SU-DHL-6 (cell line): ENCODE measurements at regions not wholly inside any gene's neighbourhood (a gene's known extent, or its start where the extent isn't known, plus 50 kb on each side); places are given as distances from the start of the nearest gene placed in this dataset.

Experiments
- H2AFZ ChIP-seq: fragments of 200-600 bp; sonication (generic); 2 replicates; pipeline ENCODE4 v1.6.1; 2014; ENCODE audit warnings: low read depth, mild to moderate bottlenecking, moderate library complexity, mixed read lengths, antibody characterized with exemption, low read length; ENCODE audit not compliant: severe bottlenecking
- H3F3A ChIP-seq: fragments of 200-600 bp; shearing (Covaris generic); 2 replicates; pipeline ENCODE4 v1.6.0; 2016; ENCODE audit warnings: antibody characterized with exemption, mild to moderate bottlenecking; ENCODE audit not compliant: insufficient read depth
- H3K27ac ChIP-seq: fragments of 200-600 bp; sonication (generic); 2 replicates; pipeline ENCODE4 v1.5.1; 2016; ENCODE audit warnings: low read depth, mild to moderate bottlenecking, low read length, moderate library complexity, mixed read lengths
- H3K27me3 ChIP-seq: fragments of 200-600 bp; sonication (generic), shearing (Covaris generic); 2 replicates; pipeline ENCODE4 v1.6.0; 2014; ENCODE audit warnings: mild to moderate bottlenecking, low read length
- H3K36me3 ChIP-seq: fragments of 200-600 bp; sonication (generic); 2 replicates; pipeline ENCODE4 v1.6.1; 2014; ENCODE audit warnings: mild to moderate bottlenecking, low read length, mixed read lengths
- H3K4me2 ChIP-seq: fragments of 300-600, 200-600 bp; shearing (Covaris generic), sonication (generic); 2 replicates; pipeline ENCODE4 v1.6.0; 2014; ENCODE audit warnings: low read length, low read depth, mild to moderate bottlenecking; ENCODE audit not compliant: poor library complexity, severe bottlenecking
- H3K4me3 ChIP-seq: fragments of 200-600 bp; sonication (generic); 2 replicates; pipeline ENCODE4 v1.5.1; 2014; ENCODE audit warnings: antibody characterized with exemption, low read length, mild to moderate bottlenecking, mixed read lengths; ENCODE audit not compliant: insufficient read depth, poor library complexity, severe bottlenecking
- H3K79me2 ChIP-seq: fragments of 200-600 bp; sonication (generic); 2 replicates; pipeline ENCODE4 v1.6.1; 2014; ENCODE audit warnings: mild to moderate bottlenecking, low read length, moderate library complexity; ENCODE audit not compliant: insufficient read depth
- H3K9ac ChIP-seq: fragments of 200-600 bp; sonication (generic); 2 replicates; pipeline ENCODE4 v1.7.0; 2014; ENCODE audit warnings: mild to moderate bottlenecking, low read length
- H3K9me2 ChIP-seq: fragments of 200-600 bp; sonication (generic); replicated peaks from 2 replicates; pipeline ENCODE4 v1.6.1; 2014; ENCODE audit warnings: low read length; ENCODE audit not compliant: insufficient read depth
- H3K9me3 ChIP-seq: fragments of 200-600 bp; sonication (generic); 2 replicates; pipeline ENCODE4 v1.6.1; 2014; ENCODE audit warnings: low read length, mixed read lengths; ENCODE audit not compliant: insufficient read depth
- H4K20me1 ChIP-seq: fragments of 200-600 bp; sonication (generic); 2 replicates; pipeline ENCODE4 v1.6.1; 2014; ENCODE audit warnings: low read depth, mild to moderate bottlenecking, antibody characterized with exemption, low read length, moderate library complexity, mixed read lengths
- EZH2phosphoT487 ChIP-seq: fragments of 200-600 bp; sonication (generic), shearing (Covaris generic); conservative IDR thresholded peaks from 2 replicates; pipeline ENCODE4 v1.6.1; 2018; ENCODE audit warnings: mild to moderate bottlenecking, antibody characterized with exemption, low read length, moderate library complexity, mixed read lengths
- TF ChIP-seq, protein P1 (sequence below): fragments of 200-600 bp; sonication (generic); IDR thresholded peaks from one replicate; pipeline ENCODE4 v1.5.1; 2017; ENCODE audit warnings: antibody characterized with exemption, mild to moderate bottlenecking, low read length, moderate library complexity; ENCODE audit not compliant: insufficient read depth, poor library complexity, severe bottlenecking

DNA sequence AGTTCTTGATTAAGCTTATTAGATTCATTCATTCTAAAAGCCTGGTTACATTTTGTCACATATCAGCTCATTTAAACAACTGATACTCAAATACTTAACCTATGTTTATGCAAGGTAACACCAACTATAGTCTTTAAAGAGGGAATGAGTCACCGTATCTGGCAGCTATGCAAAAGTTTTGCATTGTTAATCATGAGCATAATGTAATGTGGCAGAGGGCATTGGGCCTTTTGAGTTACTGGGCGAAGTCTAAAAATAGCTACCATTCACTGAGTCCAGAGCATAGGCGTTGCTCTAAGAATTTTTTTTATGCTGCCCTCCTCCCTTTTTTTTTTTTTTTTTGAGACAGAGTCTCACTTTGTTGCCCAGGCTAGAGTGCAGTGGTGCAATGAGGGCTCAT, 277.7 kb upstream of the ZNF717 start:
- no peaks in the 10 kb centered on the region for H3K9me3 ChIP-seq
- H2AFZ ChIP-seq: no peak overlapping the region
- no peaks in the 10 kb centered on the region for H3K79me2 ChIP-seq
- no peak overlapping the region for H3K4me3 ChIP-seq
- TF ChIP-seq EZH2phosphoT487: no peak
- TF ChIP-seq, protein P1, sequence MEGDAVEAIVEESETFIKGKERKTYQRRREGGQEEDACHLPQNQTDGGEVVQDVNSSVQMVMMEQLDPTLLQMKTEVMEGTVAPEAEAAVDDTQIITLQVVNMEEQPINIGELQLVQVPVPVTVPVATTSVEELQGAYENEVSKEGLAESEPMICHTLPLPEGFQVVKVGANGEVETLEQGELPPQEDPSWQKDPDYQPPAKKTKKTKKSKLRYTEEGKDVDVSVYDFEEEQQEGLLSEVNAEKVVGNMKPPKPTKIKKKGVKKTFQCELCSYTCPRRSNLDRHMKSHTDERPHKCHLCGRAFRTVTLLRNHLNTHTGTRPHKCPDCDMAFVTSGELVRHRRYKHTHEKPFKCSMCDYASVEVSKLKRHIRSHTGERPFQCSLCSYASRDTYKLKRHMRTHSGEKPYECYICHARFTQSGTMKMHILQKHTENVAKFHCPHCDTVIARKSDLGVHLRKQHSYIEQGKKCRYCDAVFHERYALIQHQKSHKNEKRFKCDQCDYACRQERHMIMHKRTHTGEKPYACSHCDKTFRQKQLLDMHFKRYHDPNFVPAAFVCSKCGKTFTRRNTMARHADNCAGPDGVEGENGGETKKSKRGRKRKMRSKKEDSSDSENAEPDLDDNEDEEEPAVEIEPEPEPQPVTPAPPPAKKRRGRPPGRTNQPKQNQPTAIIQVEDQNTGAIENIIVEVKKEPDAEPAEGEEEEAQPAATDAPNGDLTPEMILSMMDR: no peak
- H3K9ac ChIP-seq: no peak overlapping the region
- H3K36me3 ChIP-seq: no peaks in the 10 kb centered on the region
- no peaks in the 10 kb centered on the region for H4K20me1 ChIP-seq
- H3F3A ChIP-seq: no peaks in the 10 kb centered on the region
- H3K9me2 ChIP-seq: no peaks in the 10 kb centered on the region
- no peak overlapping the region for H3K4me2 ChIP-seq
- no peaks in the 10 kb centered on the region for H3K27me3 ChIP-seq
- H3K27ac ChIP-seq: no peak overlapping the region

DNA sequence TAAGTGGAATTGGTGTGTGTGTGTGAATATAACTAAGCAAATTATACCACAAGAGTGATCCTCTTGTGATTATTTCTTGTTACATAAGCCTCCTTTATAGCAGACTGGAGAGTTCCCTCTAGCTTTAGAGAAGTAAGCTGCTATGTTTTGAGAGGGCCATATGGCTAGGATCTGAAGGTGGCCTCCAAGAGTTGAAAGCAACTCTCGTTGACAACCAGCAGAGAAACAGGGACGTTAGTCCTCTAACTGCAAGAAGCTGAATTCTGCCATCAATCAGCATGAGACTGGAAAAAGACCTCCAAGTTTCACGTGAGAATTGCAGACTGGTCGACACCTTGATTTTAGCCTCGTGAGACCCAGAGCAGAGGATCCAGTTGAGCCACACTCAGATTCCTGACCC, 278.5 kb upstream of the ZNF717 start:
- Histone ChIP-seq H3K9me3 (no peaks in the 10 kb centered on the region), H3F3A (no peaks in the 10 kb centered on the region), H3K27ac (no peak overlapping the region), H3K4me3 (no peak overlapping the region), H4K20me1 (no peaks in the 10 kb centered on the region), H3K36me3 (no peaks in the 10 kb centered on the region), H2AFZ (no peak overlapping the region), H3K4me2 (no peak overlapping the region), H3K27me3 (no peaks in the 10 kb centered on the region), H3K79me2 (no peaks in the 10 kb centered on the region), H3K9me2 (no peaks in the 10 kb centered on the region), H3K9ac (no peak overlapping the region)
- TF ChIP-seq EZH2phosphoT487: no peak
- TF ChIP-seq, protein P1: no peak

DNA sequence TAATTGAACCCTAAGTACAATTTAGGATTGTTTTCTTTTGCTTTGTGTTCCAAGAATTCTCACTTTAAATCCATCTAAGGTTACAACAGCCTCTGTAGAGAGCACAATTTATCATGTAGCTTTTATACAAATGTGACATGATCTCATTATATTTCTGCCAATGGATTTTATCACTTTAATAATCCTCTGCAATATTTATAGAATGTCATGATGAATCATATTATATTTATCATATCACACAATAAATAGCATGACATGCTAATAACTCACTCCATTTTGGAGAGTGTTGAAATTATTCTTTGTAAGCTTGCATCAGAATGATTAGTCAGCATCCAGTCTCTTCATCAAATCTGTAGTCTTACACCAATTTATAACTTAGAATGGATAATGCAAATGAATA, 280.6 kb upstream of the ZNF717 start:
- TF ChIP-seq, protein P1: no peak
- TF ChIP-seq EZH2phosphoT487: no peak
- H3K9me3 ChIP-seq: no peaks in the 10 kb centered on the region
- no peak overlapping the region for H2AFZ ChIP-seq

DNA sequence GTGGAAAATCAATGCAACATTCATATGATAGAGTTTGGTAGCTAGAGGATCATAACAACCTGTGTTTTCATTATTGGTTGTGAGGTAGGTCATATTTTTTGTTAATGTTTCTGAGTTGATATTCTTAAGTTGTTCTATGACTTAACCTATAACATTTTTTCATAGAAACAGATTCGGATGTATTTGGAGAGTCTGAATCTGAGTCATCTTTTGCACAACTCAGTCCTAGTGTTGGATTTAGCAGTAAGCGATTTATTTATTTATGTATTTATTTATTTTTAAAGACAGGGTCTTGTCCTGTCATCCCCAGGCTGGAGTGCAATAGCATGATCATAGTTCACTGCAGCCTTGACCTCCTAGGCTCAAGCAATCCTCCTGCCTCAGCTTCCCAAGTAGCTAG, 292.8 kb upstream of the ZNF717 start:
- TF ChIP-seq EZH2phosphoT487: no peak
- TF ChIP-seq, protein P1: no peak
- H3K9ac ChIP-seq: no peak overlapping the region
- H3K4me2 ChIP-seq: no peak overlapping the region
- H3K36me3 ChIP-seq: no peaks in the 10 kb centered on the region
- no peaks in the 10 kb centered on the region for H3F3A ChIP-seq
- no peaks in the 10 kb centered on the region for H3K79me2 ChIP-seq
- H3K27me3 ChIP-seq: no peaks in the 10 kb centered on the region
- H3K9me3 ChIP-seq: no peaks in the 10 kb centered on the region
- no peaks in the 10 kb centered on the region for H3K9me2 ChIP-seq
- H3K4me3 ChIP-seq: no peak overlapping the region
- no peak overlapping the region for H3K27ac ChIP-seq
- no peaks in the 10 kb centered on the region for H4K20me1 ChIP-seq
- no peak overlapping the region for H2AFZ ChIP-seq

More for the DNA sequence above, 280.6 kb upstream of the ZNF717 start:
- Histone ChIP-seq H4K20me1 (no peaks in the 10 kb centered on the region), H3K9me2 (no peaks in the 10 kb centered on the region), H3K27me3 (no peaks in the 10 kb centered on the region), H3K4me3 (no peak overlapping the region), H3K4me2 (no peak overlapping the region), H3K79me2 (no peaks in the 10 kb centered on the region), H3K9ac (no peak overlapping the region), H3K27ac (no peak overlapping the region), H3K36me3 (no peaks in the 10 kb centered on the region), H3F3A (no peaks in the 10 kb centered on the region)
